HG03460 (cell line): ENCODE measurements at regions not wholly inside any gene's neighbourhood (a gene's known extent, or its start where the extent isn't known, plus 50 kb on each side); places are given as distances from the start of the nearest gene placed in this dataset.

Experiments used
- ATAC-seq: cut with Tn5 transposase; IDR thresholded peaks from one replicate; pipeline ENCODE4 v1.9.1; 2021; ENCODE audit not compliant: unreplicated experiment

DNA sequence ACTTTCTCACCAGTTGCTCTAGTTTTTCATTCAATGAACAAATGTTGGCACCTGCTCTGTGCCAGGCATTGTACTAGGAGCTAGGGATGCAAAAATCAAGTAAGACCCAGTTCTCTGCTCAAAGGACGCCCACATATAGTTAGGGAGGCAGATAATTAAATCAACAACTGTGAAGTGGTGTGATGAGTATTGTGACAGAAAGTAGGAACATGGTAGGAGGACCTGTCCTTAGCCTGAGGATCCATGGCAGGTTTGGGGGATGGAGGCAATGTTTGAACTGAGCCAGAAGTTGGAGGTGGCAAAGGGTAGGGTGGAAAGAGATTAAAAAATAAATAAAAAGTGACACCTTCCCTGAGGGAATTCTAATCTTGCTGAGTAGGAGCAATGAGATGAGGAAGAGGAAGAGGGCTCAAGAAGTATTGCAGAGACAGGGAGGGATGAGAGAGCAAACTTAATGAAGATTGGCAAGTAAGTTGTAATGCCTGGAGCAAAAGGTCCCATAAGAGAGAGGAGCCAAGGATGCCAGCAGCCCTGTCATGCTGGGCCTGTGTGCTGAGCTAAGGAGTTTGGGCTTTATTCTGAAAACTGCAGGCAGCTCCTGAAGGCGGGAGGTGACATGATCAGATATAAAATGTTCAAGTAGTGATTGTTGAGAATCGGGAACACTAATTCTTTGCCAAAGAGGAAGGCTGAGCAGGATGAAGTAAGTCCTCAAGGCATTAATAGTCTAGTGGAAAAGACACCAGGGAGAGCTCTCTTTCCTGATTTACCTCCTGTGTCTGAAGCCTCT is 184.3 kb upstream of the PPP2R3A start:
- no peak for ATAC-seq

DNA sequence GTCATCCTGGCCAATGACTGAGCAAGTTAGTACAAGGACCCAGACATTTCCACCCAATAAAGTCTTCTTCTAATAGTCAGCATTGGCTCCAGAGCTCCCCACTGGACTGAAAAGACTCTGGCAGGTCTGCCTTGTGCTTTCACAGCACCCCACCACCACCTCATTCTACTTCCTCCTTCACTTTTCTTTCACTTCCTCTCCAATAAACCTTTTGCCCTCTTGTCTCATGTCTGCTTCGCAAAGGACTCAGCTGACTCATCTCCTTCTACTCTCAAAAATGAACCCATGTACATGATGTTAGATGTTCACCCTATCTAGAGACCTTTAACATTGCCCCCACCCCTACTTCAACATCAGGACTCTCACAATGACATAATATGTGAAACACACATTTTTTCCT is 181.0 kb upstream of the PPP2R3A start:
- peak; percentile 80 for ATAC-seq

DNA sequence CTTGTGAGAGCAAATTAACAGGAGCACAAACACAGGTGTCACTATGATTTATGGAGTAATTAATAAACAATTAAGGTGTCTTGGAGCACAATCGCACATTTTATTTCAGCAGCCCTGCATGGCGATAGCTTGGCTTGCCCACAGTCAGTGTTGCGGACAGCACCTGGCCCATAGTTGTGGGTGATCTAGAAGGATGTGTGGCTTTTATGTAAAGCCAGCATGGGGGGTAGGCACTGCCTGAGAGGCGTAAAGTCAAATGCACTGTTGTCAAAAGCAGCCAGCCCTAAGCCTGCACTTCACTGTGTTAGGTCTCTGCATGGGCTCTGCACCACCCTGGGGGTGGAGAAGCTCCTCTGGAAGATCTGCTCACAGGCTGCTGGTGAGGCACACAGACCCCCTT is 177.4 kb upstream of the PPP2R3A start:
- no peak for ATAC-seq

GRCh38 chr3:135788978-135789377 is 176.6 kb upstream of the PPP2R3A start:
- ATAC-seq = no peak

- no peak for ATAC-seq
Observed at GRCh38 chr3:135792174-135792573, 173.4 kb upstream of the PPP2R3A start.

DNA sequence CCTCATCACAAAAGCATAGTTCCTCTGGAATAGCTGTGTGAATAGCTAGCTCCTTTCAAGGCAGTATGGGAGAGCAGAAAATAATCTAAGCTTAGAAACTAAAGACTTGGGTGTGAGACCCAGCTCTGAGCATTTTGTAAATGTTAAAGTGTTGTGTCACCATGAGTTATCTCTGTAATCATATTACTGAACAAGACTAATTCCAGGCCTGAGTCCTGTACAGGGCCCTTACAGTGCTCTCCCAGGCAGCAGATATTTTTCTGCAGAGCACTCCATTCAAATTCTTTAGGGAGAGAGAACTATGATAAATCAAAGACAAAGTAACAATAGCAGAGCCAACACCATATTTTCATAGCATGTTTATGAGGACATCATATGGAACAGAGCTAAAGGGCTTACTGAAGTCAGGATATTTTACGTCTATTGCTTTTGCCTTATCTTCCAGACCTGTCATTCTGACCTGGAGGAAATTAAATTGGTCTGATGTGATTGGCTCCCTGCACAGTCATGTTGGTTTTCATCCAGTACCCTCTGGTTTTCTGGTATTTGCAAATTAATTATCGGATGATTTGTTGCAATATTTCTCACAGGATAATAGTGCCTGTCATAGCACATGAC is 172.6 kb upstream of the PPP2R3A start:
- no peak for ATAC-seq

- ATAC-seq = no peak
Observed at GRCh38 chr3:135800071-135800549, 165.4 kb upstream of the PPP2R3A start.

DNA sequence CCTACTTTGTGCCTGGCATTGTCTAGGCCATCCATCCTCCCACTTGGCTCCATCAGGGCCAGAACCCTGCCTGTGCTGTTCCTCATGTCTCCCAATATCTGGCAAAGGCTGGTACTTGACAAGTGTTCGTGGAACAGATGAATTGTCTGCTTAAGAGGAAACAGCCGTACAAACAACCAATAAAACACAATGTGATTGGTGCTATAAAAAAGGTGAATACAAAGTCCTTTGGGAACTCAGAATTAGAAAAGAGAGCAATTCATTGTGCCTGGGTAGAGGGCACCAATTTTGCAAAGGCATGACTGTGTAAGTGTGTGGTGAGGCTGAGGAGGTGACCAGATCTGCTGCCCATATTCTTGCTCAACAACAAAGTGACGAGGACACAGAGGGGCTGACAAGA is 164.5 kb upstream of the PPP2R3A start:
- no peak for ATAC-seq

- no peak for ATAC-seq
Observed at GRCh38 chr3:135802171-135802570, 163.4 kb upstream of the PPP2R3A start.

DNA sequence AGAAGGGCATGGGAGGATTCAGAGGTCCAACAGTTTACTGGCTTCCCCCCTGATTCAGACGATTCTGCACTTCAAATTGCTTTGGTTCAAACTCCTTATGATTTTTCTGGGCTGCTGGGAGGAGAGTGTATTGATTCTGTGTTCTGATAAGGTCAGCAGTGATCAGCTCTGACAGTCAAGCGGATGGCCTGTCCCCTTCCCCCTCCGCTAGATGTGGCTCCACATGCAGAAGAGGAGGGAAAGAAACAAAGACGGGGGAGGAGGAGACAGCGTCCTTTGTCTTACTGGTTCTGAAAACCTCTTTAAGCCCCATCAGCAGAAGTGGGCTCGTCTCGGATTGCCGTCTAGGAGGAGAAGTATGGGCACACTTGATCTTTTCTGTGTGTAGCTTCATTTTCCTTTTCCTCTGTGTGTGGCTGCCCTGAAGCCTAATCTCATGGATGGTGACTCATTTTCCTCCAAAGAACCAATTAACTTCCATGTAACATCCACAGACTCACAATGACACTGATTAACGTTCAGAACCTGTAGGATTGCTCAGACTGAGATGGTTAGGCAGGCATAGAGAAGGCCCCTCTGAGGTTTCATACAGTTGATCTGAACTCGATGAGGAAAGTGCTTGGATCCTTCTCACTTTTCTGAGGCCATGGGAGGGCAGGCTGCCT is 162.4 kb upstream of the PPP2R3A start:
- no peak for ATAC-seq

- no peak for ATAC-seq
Observed at GRCh38 chr3:135805752-135806151, 159.8 kb upstream of the PPP2R3A start.

DNA sequence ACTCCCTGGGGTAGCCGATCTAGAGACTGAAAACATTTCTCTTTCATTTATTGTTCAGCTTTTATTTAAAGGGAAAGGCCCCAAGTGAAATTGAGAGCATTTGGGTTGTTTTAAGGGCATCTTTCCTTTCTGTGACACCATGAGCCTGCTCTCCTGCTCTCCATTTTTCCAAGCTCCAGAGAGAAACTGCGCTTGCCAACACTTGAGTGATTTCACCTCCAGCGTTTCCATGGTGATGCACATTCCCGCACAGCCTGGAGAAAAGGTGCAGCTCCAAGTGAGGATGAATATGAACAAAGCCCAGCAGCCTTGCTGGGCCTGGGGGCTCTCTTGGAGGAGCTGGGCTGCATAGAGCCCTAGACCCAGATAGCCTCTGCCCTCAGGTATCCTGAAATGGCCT is 159.2 kb upstream of the PPP2R3A start:
- no peak for ATAC-seq

- ATAC-seq = no peak
Observed at GRCh38 chr3:135807879-135808278, 157.6 kb upstream of the PPP2R3A start.

GRCh38 chr3:135809021-135809634 is 156.4 kb upstream of the PPP2R3A start:
- ATAC-seq = no peak

GRCh38 chr3:135811651-135812050 is 153.9 kb upstream of the PPP2R3A start:
- ATAC-seq = no peak

- ATAC-seq = no peak
Observed at GRCh38 chr3:135812057-135812456, 153.5 kb upstream of the PPP2R3A start.

- no peak for ATAC-seq
Observed at GRCh38 chr3:135834465-135834864, 131.1 kb upstream of the PPP2R3A start.

DNA sequence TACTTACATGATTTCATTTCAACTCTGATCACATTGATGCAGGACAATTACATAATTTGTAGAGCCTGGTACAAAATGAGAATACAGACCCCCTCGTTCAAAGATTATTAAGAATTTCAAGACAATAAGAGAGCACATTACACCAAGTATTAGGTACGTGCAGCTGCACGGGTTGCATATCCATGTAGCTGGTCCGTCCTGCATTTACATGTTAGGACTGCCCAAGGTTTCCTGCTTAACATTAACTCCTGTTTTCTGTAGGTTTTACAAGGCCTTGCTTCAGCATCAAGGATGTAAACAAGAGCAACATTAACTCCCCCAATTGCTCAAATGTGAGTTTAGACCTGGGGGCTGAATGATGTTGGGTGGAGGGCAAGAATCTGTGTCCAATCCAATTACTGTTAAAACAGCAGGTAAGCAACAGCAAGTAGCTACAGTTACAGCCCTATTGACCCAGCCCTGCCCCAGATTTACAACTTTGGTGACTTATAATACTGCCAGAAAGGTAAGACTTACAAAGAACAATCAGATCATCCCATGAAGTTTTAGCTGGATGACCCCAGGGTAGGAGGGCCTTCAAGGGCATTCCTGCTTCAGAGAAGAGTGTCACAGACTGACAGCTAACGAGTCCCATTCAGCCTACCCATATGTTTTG is 127.4 kb upstream of the PPP2R3A start:
- no peak for ATAC-seq

GRCh38 chr3:135840436-135840835 is 125.1 kb upstream of the PPP2R3A start:
- no peak for ATAC-seq

DNA sequence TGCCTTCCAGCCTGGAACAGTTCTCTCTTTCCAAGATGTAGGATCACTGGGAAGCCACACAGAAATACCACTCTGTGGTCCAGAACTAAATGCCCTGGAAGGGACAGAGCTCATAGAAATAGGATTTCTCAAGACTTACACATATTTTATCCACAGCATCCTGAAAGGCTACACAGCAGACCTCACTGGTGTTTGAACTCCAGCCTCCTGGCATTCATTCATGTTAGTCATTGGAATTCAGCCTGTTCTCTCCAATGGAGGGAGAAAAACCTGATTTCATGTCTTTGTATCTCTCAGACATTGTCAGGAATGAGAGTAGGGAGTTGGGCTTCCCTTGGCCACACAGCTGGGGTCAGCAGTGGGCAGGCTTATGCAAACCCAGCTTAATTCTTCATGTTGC is 121.1 kb upstream of the PPP2R3A start:
- no peak for ATAC-seq

DNA sequence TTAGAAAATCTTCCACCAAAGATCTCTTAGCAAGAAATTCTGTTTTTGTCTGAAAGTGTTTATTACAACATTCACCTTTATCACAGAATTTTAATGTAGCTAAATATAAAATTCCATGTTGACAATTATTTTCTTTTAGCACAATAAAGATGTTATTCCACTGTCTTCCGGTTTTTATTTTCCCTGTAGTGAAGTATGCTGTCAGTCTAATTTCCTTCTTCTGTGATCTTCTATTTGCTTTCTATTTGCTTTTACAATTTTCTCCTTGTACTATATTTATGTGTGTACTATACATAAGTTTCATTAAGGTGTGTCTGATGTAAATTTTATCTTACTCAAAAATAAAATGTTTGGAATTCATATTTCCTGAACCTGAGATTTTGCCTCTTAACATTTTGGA is 117.5 kb upstream of the PPP2R3A start:
- no peak for ATAC-seq
